Cardiac septum (tissue), 1 donor: ENCODE measurements at regions not wholly inside any gene's neighbourhood (a gene's known extent, or its start where the extent isn't known, plus 50 kb on each side); places are given as distances from the start of the nearest gene placed in this dataset.

Experiments used
- DNase-seq: peaks from one replicate; pipeline ENCODE4 v3.0.0-alpha.2; 2020; ENCODE audit warnings: low spot score
- intact Hi-C: fragments of 100-400 bp; cut with DNase I; formaldehyde crosslinking; loops from one replicate; pipeline ENCODE4 v1.14.0; 2022
- donor health status: DM: no; HTN: no; CAD: no.

GRCh38 chr5:108650997-108651396 lies 96.7 kb upstream of the FER start:
- intact Hi-C loops: no loop called here
- no peak for DNase-seq

- intact Hi-C loops: no loop called here
These were observed 98.1 kb upstream of the FER start for GRCh38 chr5:108649646-108650045.

GRCh38 chr5:108649106-108649505 lies 98.6 kb upstream of the FER start:
- no peak for DNase-seq
- intact Hi-C loops: no loop called here

More at GRCh38 chr5:108649646-108650045, 98.1 kb upstream of the FER start:
- no peak for DNase-seq

- DNase-seq: no peak
- intact Hi-C loops: loop anchor here (5.0 kb wide), 1 partner anchor 825 kb away; no protein-coding TSS in a partner anchor
These were observed 105.4 kb upstream of the FER start for GRCh38 chr5:108642170-108642906.

- DNase-seq: no peak
- intact Hi-C loops: loop anchor here (5.0 kb wide), 1 partner anchor 826 kb away; no protein-coding TSS in a partner anchor
These were observed 106.1 kb upstream of the FER start for GRCh38 chr5:108641596-108641995.

GRCh38 chr5:108639366-108639765 lies 108.3 kb upstream of the FER start:
- intact Hi-C loops: no loop called here
- DNase-seq: no peak

GRCh38 chr5:108638021-108638420 lies 109.7 kb upstream of the FER start:
- DNase-seq: no peak
- intact Hi-C loops: no loop called here

- intact Hi-C loops: no loop called here
- DNase-seq: no peak
These were observed 110.6 kb upstream of the FER start for GRCh38 chr5:108637134-108637533.

GRCh38 chr5:108636135-108636853 lies 111.4 kb upstream of the FER start:
- intact Hi-C loops: no loop called here
- DNase-seq: no peak

GRCh38 chr5:108634617-108635288 lies 112.9 kb upstream of the FER start:
- DNase-seq: no peak
- intact Hi-C loops: no loop called here

- DNase-seq: no peak
- intact Hi-C loops: no loop called here
These were observed 113.6 kb upstream of the FER start for GRCh38 chr5:108634010-108634616.

GRCh38 chr5:108629779-108630528 lies 117.7 kb upstream of the FER start:
- no peak for DNase-seq
- intact Hi-C loops: no loop called here

- DNase-seq: no peak
- intact Hi-C loops: no loop called here
These were observed 122.0 kb upstream of the FER start for GRCh38 chr5:108625654-108626053.

GRCh38 chr5:108623826-108624225 lies 123.9 kb upstream of the FER start:
- no peak for DNase-seq
- intact Hi-C loops: no loop called here

- no peak for DNase-seq
- intact Hi-C loops: no loop called here
These were observed 127.2 kb upstream of the FER start for GRCh38 chr5:108620516-108620915.

GRCh38 chr5:108619815-108620214 lies 127.9 kb upstream of the FER start:
- intact Hi-C loops: no loop called here
- DNase-seq: no peak

- intact Hi-C loops: no loop called here
These were observed 129.9 kb upstream of the FER start for GRCh38 chr5:108617467-108618435.

GRCh38 chr5:108615216-108615615 lies 132.5 kb upstream of the FER start:
- DNase-seq: no peak
- intact Hi-C loops: no loop called here

More at GRCh38 chr5:108617467-108618435, 129.9 kb upstream of the FER start:
- DNase-seq: no peak
